ENCODE measurements at regions not wholly inside any gene's neighbourhood (a gene's known extent, or its start where the extent isn't known, plus 50 kb on each side); places are given as distances from the start of the nearest gene placed in this dataset.
A peak's percentile ranks its signal among the peaks of the same experiment; 100 is the strongest.

DNA sequence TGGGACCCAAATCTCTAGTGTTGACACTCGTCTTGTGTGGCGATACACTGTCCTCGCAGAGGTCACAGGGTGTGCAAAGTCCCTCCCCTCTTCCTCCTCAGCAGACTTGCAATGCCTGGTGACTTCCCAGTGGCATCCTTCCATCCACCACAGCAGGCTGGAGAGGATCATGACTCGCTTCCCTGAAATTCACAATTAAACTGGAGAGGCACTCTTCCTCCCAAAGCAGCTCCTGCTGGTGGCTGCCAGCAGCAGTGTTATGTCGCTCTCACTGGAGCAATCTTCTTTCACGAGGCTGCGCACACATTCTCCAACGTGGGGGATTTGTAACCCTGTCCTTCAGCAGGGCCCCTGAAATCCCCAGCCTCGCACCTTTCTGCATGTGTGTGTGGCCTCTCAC lies 145.2 kb upstream of the TMCC3 start:
- intact Hi-C loops (cut with micrococcal nuclease), result no loop called here
- DNase-seq (ENCODE audit: low read depth, low spot score), result peak; percentile 63
- H4K20me1 ChIP-seq (ENCODE audit: insufficient read depth), result no peaks in the 10 kb centered on the region
- no peak for TF ChIP-seq SRF (IDR thresholded peaks at IDR 0.05; ENCODE audit: low read depth)
- TF ChIP-seq, protein P1, sequence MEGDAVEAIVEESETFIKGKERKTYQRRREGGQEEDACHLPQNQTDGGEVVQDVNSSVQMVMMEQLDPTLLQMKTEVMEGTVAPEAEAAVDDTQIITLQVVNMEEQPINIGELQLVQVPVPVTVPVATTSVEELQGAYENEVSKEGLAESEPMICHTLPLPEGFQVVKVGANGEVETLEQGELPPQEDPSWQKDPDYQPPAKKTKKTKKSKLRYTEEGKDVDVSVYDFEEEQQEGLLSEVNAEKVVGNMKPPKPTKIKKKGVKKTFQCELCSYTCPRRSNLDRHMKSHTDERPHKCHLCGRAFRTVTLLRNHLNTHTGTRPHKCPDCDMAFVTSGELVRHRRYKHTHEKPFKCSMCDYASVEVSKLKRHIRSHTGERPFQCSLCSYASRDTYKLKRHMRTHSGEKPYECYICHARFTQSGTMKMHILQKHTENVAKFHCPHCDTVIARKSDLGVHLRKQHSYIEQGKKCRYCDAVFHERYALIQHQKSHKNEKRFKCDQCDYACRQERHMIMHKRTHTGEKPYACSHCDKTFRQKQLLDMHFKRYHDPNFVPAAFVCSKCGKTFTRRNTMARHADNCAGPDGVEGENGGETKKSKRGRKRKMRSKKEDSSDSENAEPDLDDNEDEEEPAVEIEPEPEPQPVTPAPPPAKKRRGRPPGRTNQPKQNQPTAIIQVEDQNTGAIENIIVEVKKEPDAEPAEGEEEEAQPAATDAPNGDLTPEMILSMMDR (IDR thresholded peaks at IDR 0.05 in 2 of 3, conservative IDR thresholded peaks at IDR 0.05 in 1 of 3; ENCODE audit: borderline replicate concordance in 1 of 3, insufficient read depth in 1 of 3, low read depth in 2 of 3, low read length in 2 of 3), result peak in 2 of 3 experiments; percentile 30 to 39; a peak in 3 of 6 replicates
- peak; percentile 16 for TF ChIP-seq YY1 (IDR thresholded peaks at IDR 0.05; ENCODE audit: extremely low read depth, insufficient replicate concordance, low read depth, low read length)
- TF ChIP-seq, protein P2, sequence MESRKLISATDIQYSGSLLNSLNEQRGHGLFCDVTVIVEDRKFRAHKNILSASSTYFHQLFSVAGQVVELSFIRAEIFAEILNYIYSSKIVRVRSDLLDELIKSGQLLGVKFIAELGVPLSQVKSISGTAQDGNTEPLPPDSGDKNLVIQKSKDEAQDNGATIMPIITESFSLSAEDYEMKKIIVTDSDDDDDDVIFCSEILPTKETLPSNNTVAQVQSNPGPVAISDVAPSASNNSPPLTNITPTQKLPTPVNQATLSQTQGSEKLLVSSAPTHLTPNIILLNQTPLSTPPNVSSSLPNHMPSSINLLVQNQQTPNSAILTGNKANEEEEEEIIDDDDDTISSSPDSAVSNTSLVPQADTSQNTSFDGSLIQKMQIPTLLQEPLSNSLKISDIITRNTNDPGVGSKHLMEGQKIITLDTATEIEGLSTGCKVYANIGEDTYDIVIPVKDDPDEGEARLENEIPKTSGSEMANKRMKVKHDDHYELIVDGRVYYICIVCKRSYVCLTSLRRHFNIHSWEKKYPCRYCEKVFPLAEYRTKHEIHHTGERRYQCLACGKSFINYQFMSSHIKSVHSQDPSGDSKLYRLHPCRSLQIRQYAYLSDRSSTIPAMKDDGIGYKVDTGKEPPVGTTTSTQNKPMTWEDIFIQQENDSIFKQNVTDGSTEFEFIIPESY (IDR thresholded peaks at IDR 0.05; ENCODE audit: extremely low read depth, insufficient replicate concordance, low read length), result no peak
- TF ChIP-seq EZH2 (IDR thresholded peaks at IDR 0.05), result no peak
- TF ChIP-seq FOSL1 (IDR thresholded peaks at IDR 0.05; ENCODE audit: low read depth), result peak; percentile 62
- TF ChIP-seq RAD21 (IDR thresholded peaks at IDR 0.05; ENCODE audit: low read depth), result peak; percentile 33; the same call in 1 of the 2 replicates
- TF ChIP-seq CBX3 (IDR thresholded peaks at IDR 0.05; ENCODE audit: low read depth), result peak; percentile 80; the same call in 1 of the 2 replicates
- TF ChIP-seq, protein P3, sequence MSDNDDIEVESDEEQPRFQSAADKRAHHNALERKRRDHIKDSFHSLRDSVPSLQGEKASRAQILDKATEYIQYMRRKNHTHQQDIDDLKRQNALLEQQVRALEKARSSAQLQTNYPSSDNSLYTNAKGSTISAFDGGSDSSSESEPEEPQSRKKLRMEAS (IDR thresholded peaks at IDR 0.05), result 0 out of 2 replicates have a peak, but pooled peaks have one; percentile 58
- TF ChIP-seq JUND (IDR thresholded peaks at IDR 0.05), result peak; percentile 71
- no peaks in the 10 kb centered on the region for H3K9me3 ChIP-seq (ENCODE audit: control insufficient read depth in 1 of 2, insufficient read depth in 1 of 2, low read depth in 1 of 2, low read length in 2 of 2)
- no TSS peak for BruUV-seq (replicated peaks)
- H2AFZ ChIP-seq (ENCODE audit: low read depth, low read length, poor library complexity, severe bottlenecking), result peak overlapping the region; percentile 51
- peaks cover 14 to 20% of the 10 kb centered on the region in 2 experiments for H3K4me1 ChIP-seq (ENCODE audit: control insufficient read depth in 1 of 2, insufficient read depth in 2 of 2, low read length in 2 of 2)
- H3K9ac ChIP-seq (ENCODE audit: low read length), result peak overlapping the region; percentile 40
- POLR2A ChIA-PET, result no interaction called here
- H3K36me3 ChIP-seq (ENCODE audit: control insufficient read depth in 1 of 2, insufficient read depth in 2 of 2, low read length in 2 of 2), result no peaks in the 10 kb centered on the region
- no peaks in the 10 kb centered on the region for H3K79me2 ChIP-seq (ENCODE audit: insufficient read depth, low read length)
- no peaks in the 10 kb centered on the region for H3K9me2 ChIP-seq (ENCODE audit: insufficient read depth)
- H3K4me2 ChIP-seq (ENCODE audit: low read length), result peak overlapping the region; percentile 71
- RAD21 ChIA-PET (ENCODE audit: low non-redundant PET in 1 of 2, low total read pairs in 2 of 2, uncharacterized antibody in 2 of 2, unreplicated experiment in 2 of 2), result no interaction called here
- H3K27me3 ChIP-seq (ENCODE audit: insufficient read depth, low read length), result no peaks in the 10 kb centered on the region
- peak overlapping the region; percentile 47; the same call in 1 of the 2 replicates for H3K27ac ChIP-seq (ENCODE audit: low read depth, low read length)
- CTCF ChIA-PET, result no interaction called here
- peak; percentile 95 for ATAC-seq
- H3K4me3 ChIP-seq (replicated peaks in 1 of 2; ENCODE audit: low read depth in 1 of 2, low read length in 2 of 2), result peak overlapping the region in 1 of 2 experiments; percentile 22; a peak in 2 of 4 replicates

All from HCT116 (cell line).